ENCODE measurements at regions not wholly inside any gene's neighbourhood (a gene's known extent, or its start where the extent isn't known, plus 50 kb on each side); places are given as distances from the start of the nearest gene placed in this dataset.
A peak's percentile ranks its signal among the peaks of the same experiment; 100 is the strongest.

DNA sequence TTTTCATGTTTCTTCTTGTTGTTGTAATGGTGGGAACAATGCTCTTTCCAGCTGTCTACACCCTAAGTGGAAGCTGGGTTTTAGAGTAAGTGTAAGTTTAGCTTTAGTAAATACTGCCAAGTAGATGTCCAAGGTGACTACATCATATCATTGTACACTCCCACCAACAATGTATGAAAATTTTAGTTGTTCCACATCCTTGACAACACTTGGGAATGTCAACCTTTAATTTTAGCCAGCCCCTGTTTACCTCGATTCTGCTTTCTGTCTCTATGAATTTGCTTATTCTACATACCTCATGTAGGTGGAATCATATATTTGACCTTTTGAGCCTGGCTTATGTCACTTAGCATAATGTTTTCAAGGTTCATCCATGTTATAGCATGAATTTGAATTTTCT lies 93.0 kb downstream of the MTPAP start:
- DNase-seq, result no peak

DNA sequence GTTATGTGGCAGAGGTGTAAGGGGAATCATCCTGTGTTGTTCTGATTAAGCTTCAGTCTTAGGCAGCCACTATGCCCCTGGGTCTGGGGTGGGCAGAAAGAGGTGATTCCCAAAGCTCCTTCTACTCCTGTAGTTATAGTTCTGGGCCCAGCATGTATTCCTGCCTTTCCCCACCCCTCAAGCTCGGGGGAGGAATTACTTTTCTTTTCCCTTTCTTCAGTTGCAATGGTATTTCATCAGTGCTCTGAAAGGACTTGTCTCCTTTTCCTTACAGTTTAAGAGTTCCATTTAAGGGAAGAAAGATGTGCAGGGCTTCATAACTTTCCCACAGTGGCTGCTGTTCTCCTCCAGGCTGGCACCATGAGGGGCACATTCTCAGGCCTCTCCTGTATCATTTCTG lies 94.2 kb downstream of the MTPAP start:
- DNase-seq, result no peak

DNA sequence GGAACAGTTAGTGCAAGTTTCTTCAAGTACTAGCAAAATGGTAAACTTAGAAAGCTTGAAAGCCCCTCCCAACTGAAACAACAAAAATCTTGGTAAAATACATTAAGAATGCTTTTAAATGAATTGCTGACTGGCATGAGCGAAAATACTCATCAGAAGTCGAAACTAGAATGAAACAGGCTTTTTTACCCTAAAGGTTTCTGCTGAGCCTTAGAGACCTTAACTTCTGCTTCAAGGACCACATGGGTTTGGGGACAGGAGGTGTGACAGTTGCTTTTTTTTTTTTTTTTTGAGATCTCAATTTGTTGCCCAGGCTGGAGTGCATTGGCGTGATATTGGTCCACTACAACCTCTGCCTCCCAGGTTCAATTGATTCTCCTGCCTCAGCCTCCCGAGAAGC lies 100.3 kb downstream of the MTPAP start:
- no peak for DNase-seq

DNA sequence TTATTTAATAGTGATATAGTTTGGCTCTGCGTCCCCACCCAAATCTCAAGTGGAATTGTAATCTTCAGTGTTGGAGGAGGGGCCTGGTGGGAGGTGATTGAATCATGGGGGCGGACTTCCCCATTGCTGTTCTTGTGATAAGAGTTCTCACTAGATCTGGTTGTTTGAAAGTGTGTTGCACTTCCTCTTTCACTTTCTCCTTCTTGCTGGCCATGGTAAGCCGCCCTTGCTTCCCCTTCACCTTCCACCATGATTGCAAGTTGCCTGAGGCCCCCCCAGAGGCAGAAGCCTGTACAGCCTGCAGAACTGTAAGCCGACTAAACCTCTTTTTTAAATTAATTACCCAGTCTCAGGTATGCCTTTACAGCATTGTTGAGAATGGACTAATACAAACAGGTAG lies 101.4 kb downstream of the MTPAP start:
- DNase-seq, result no peak

DNA sequence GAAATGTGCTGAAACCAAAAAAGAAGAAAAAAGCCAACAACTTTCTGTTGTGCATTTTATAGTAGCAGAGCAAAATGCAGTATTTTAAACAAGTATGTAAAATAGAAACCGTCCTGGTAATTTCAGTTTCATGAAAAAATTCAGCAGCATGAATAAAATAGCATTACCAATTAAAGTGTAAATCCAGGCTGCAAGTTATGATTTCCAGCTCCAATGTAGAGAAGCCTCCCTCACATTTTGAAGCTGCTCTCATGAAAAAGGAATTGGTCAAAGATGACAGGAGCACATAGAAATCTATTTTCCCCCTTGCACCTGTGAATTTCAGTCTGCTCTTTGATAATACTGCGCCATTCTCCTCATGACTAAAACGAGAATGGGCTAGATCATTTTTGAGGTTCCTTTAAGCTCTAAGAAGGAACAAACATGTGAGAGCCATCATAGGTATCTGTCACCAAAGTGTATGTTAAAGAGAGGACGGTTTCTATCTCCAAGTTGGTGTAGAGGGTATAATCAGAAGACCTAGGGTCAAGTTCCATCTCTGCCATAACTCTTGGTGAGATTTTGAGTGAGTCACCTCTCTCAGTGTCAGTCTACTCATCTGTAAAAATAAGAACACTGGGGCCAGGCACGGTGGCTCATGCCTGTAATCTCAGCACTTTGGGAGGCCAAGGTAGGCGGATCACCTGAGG lies 107.5 kb downstream of the MTPAP start:
- DNase-seq, result no peak

DNA sequence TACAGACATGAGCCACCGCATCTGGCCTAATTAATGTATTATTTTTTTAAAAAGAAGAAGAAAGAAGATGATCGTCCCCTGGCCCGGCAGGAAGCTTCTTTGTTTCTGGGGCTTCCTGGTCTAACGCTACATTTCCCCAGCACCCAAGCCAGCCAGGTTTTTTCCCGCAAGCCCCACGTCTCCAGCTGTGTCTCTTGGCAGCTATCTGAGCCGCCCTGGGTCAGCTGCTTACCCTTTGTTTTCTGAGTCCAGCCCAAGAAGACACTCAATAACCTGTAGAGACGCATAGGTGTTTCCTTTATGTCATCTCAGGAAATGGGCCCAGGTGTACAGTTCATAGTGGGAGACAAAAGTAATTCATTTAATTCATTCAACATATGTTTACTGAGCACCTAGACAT lies 110.2 kb downstream of the MTPAP start:
- peak; percentile 35 to 62 for DNase-seq

DNA sequence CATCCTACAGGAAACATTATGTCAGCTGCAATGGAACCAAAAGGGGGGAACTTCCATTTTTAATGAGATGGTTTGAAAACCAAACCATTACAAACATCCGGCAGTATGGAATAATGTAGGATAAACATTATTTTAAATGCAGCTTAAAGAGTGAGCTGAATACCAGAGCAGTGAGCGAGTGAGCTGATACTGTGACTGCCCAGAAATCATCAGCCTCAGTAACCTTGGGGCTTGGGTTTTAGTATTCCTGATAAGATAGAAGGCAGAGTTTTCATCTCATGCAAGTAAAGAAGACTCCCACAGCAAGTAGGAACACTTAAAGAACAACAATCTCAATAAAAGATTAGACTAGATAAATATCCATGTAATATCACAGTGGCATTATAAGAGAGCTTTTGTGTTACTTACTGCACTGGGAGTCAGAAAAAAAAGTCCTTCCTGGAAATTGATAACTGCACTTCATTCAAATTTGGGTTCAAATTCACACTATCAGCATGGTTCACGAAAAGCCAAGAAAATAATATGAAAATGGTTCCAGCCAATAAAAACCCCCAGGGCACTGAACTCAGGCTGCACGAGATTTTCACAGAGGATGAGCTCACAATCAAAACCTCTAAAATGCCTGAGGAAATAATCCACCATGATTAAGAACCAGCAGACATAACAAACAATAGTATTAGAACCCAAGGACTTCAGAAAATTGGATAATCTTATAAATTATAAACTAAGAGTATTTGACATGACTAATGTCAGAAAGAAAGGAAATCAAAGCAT lies 115.7 kb downstream of the MTPAP start:
- DNase-seq, result no peak

DNA sequence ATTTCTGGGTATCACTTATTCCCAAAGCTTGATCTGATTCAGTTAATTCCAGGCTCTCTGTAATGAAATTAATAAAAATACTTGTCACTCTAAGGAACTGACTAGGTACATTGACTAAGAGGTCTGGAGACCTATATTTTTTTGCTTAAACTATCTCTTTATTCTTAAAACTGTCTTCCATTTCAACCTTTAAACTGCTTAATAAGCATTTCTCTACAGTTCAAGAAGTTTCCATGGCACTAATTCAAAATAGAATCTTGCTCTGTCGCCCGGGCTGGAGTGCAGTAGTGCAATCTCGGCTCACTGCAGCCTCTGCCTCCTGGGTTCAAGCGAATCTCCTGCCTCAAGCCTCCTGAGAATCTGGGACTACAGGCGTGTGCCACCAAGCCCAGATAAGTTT lies 117.4 kb downstream of the MTPAP start:
- no peak for DNase-seq

DNA sequence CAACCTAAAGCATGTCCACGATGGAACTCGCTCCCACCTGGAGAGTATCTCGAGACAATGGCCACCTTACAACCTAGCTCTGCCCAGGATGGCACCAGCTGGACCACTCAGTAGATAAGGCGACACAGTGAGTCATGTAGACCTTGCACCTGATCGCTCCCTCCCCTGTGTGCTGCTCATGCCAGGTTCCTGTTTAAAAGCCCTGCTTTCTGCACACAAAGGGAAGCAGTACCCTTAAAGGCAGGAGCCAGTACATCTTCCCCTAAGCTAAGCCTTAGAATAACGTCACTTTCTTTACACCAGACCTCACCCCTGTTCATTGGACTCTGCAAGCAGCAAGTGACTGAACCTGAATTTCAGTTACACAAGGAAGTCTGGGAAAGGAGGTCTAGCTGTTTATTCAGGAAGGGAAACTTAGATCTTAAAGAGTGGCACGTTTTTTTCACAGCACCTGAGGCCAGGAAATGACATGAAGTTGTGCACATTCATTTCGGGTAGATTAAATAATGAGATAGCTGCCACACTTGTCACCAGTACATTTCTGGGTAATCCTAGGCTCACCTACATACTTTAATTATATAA lies 117.9 kb downstream of the MTPAP start:
- DNase-seq, result no peak

DNA sequence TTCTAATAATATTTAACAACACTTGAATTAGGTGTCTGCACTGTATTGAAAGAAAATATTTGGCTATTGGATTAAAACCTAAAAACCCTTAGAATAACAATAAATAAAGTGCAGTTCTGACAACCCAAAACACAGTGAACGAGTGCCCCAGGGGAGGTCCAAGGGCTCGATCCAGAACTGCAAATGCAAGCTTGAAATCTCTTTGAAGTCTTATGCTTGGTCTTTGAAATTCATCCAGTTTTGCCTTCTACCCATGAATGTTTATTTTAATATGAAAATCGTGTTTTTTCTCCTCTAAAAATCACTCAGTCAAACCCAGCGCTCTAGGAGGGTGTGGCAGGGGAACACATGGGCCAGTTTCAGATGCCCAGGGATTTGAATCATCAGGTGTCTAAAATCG lies 119.5 kb downstream of the MTPAP start:
- no peak for DNase-seq

DNA sequence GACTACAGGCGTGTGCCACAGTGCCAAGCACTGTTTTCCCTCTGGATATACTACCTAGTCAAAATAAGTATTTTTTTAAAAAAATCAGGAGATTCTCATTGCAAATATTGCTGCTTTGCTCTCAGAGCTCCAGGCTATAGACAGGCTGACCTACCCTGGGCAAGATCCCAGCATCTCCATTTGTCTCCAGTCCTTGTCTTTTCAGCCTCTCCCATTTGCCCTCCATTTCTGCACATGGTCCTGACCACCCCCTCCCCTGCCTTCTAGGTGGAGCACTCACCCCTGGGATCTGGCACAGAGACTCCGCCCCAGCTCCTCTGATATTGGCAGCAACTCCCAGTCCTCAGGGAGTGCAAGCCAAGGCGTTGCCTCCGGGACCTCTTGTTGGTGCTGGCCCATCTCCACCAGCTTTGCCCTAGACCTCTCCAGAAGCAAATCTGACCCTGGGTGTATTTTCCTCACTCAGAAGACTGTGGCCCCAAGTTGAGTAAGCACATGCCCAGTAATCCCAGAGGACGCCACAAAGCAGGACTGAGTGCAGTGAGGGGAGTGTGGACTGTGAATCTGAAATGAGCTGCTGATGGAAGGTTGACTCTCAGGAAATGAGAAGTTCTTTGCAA lies 120.6 kb downstream of the MTPAP start:
- no peak for DNase-seq

DNA sequence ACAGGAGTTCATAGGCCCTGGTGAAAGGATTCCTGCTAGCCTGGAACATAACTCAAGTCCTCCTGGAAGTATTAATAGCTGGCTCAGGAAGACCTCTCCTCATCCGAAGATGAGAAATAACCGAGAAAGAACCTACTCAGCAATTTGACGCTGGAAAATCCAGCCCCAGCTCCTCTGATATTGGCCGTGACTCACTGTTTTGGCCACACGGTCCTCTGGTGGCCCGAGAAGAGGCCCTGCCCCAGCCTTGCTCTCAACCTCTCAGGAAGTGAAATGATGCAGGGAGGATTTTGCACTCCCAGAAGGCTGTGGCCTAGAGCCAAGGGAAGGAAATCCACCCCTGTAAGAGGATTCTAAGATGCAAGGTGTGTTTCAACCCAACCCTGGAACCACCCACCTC lies 121.6 kb downstream of the MTPAP start:
- no peak for DNase-seq

DNA sequence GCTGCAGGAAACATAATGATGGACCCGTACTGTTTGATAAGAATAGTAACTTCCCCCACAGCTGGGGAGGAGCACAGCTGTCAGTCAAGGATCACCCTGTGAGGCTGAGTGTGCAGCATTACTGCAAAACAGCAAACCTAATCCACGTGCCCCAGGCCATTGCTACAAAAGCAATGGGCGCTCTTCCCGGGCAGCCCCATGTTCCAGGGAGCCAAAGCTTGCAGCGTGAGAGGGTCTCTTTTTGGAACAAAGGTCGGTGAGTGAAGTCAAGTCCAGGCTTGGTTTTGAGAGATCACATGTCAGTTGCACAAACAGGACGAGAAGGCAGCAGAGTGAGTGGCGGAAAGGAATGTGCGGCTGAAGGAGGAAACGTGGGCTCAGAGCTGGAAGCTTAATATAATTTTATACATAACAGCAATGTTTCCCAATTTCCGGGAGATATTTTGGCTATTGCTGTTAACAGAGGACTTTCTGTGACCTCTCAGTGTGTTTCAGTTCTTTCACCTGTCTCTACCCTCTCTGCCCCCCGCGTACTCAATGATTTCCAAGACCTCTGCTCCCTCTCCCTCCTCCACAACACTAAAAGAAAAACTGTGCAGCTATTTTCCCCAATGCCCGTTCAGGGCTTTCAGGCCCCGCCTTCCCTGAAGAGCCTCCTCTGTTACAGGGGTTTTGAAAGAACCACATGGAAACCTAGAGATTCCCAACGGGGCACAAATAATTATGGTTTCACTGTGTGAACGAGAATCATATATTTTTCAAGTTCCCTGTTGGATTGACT lies 128.9 kb downstream of the MTPAP start:
- no peak for DNase-seq

DNA sequence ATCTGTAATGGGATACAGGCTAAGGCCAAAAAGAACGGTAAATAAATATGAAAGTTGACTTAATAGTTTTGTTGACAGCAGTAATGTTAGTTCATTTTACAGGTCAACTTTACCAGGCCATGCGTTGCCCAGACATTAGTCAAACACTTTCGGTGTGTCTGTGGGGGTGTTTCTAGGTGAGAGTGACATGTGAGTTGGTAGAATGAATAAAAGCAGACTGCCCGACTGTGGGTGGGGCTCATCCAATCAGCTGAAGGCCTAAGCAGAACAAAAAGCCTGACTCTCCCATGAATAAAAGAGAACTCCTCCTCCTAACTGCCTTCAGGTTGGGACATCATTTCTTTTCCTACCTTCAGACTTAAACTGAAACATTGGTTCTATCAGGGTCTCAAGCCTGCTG lies 132.3 kb downstream of the MTPAP start:
- no peak for DNase-seq

DNA sequence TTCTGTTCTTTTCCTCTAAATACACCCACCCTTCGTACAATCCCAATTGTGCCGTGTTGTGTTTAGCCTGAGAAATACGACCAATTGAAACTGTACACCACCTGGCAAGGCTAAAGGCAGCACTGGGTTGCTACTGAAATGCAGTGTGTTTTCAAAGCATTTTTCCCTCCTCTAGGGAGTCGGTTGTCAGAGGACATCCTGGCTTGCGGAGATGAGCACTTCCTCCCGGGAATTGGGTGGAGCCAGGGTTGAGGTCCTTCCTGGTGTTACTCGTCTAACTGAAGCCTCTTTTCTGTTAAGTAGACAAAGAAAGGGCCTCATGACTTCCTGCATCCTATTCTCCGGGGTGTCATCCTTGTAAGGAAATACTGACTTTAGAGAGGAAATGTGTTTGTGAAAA lies 133.5 kb downstream of the MTPAP start:
- DNase-seq, result peak; percentile 0 to 2

DNA sequence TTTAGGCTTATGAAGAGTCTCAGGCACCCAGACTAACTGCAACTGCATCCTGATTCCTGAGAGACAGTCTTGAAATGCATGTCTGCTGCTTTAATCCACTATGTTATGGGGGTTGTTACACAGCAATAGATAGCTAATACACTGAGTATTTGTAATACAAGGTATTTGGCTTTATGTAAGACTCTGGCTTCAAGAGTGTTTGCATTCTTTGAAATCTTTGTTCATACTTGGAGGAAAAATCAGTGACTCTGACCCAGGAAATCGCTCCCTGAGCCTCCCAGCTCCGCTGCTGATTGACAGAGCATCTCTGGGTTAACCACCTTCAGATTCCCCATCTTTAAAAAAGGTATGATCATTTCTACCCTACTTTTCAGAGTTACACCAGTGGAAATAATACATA lies 133.9 kb downstream of the MTPAP start:
- DNase-seq, result no peak

DNA sequence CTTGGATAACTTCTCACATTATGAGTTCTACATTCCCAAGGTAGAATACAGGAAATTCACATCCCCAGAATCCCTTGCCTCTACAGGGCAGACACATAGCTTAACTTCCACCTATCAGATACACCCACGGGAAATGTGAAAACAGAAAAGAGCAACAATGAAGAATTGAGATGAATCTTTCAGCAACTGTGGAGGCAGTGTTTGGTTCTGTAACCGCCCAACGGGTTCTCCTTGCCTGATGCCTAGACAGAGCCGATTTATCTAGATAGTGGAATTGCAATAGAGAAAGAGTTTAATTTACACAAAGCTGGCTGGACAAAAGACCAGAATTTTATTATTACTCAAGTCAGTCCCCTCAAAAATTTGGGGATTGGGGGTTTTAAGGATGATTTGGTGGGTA lies 138.8 kb downstream of the MTPAP start:
- DNase-seq, result no peak

DNA sequence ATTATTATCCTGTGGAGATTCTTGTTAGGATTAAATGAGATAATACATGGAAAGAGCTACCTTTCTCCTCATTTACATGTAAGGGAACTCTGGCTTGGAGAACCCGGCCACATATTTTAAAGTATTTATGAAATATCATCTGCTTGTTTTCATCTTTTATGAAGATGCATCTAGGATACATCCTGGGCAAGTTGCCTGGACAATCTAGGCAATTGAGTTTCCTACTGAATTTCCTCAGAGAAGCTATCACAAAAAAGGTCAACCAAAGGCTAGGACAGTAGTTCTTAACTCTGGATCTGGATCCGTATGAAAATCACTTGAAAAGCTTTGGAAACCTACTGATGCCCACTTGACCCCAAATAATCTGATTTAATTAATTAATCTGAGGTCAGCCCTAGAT lies 140.7 kb downstream of the MTPAP start:
- no peak for DNase-seq

DNA sequence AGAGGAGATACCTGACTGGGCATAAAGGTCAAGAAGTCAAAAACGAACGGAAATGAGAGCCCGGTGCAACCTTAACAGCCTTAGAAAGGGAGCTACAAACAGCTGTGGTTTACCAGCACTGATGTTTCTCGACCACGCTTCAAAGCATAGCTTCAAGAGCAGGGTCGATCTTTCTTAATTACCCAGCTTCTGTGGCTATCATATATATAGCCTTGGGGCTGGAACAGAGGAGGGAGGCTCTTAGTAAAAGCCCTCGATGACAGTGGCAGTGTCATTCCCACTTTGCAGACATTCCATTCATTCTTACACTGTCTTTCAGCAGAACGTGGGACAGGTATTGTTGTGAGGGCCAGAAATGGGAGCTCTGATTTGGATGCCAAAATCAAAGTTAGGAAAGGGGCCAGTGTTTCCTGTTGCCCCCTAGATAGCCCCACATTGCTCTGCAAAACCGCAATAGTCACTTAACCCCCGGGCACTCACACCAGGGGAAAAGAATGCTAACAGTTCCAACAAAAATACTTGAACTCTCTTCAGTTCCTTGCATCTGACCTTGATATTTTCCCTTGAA lies 141.5 kb downstream of the MTPAP start:
- DNase-seq, result no peak

DNA sequence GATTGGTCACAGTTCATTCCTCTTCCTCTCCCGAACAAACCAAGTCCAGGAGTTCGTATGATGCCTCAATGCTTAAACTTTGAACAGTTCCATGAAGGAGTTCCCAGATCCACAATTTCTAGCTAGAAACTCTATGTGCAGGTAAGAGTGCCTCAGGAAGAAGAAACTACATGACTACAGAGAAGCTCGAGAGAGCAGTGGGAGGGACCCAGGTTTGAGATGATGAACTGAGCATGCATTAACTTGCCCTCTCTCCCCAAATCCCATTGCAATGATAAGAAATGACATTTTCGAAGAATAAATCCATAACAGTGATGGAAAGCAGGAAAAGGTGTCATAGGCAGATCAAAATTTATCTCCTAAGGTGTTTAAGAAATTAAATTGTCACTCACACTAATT lies 140.6 kb upstream of the JCAD start:
- DNase-seq, result no peak

DNA sequence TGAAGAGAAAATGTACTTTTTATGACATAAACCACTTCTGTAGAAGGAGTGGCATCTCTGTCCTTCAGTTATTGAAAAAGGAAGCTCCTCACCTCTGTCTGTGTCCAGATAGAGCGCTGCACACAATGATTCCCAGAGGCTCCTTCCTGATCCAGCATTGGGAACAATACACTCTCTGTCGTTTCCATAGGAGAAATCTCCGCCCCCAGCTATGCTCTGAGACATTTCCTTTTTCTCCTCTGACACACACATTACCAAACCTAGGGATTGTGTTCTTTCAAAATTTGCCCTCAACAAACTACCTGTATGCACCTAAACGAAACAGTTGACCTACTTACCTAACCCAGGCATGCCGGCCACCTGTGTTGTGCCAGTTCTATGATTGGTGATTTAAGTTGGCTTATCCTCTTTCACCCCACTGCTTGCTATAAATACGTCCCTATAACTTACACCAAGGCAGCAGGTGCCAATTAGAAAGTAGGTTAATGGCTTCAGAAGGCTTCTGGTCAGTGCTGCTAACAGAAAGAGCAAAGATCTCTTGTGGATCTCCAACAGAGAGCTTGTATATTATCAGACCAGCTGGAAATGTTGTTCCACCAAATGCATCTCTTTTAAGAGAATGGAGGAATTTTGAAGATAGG lies 140.1 kb upstream of the JCAD start:
- no peak for DNase-seq

DNA sequence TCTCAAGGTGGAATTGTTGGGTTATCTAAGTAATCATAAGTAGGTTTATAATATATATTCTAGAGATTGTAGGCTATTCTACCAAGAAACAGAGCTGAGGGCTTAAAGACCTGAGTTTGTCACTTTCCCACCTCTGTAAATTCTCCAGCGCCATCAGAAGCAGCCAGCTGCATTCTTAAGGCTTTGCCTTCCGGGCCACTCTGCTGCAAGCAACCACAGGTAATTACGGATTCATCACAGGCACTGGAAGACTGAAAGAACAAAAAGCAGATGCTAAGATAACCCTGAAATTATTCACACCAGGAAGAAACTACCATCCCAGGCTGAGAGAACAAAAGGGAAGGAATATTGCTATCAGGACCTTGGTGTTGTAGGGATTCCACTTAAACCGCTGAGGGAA lies 137.8 kb upstream of the JCAD start:
- DNase-seq, result no peak

Data from NCI-H2081 (cell line).